ENCODE measurements at regions not wholly inside any gene's neighbourhood (a gene's known extent, or its start where the extent isn't known, plus 50 kb on each side); places are given as distances from the start of the nearest gene placed in this dataset.

DNA sequence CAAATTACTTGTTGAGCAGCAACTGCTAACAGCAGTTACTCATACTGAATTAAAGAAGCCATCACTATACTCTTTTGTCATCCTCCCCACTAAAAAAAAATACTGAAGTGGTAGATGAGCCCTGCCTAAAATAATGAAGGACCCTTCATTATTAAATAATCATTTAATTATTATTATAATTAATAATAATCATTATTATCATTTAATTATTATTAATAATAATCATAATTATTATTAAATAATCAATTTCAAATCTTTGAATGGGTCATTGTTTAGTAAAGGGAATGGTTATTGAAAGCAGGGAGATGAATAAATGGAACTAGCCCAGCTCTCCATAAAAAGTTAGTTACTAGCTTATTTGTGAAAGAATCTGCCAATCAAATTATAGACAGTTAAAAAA, 396.4 kb downstream of the NFIB start:
- TF ChIP-seq POLR2AphosphoS5 (IDR thresholded peaks at IDR 0.05) (no peak), CTCF (IDR thresholded peaks at IDR 0.05) (no peak), EP300 (IDR thresholded peaks at IDR 0.05) (no peak)

Measured in gastroesophageal sphincter (tissue), 3 donors.